Keratinocyte (primary cell): ENCODE measurements at regions not wholly inside any gene's neighbourhood (a gene's known extent, or its start where the extent isn't known, plus 50 kb on each side); places are given as distances from the start of the nearest gene placed in this dataset.

Experiments used
- EZH2 ChIP-seq: IDR thresholded peaks from one replicate; pipeline ENCODE4 v1.6.1; 2012; ENCODE audit warnings: inconsistent platforms, mild to moderate bottlenecking, low read length, moderate library complexity
- TF ChIP-seq, protein P1 (sequence below), 3 experiments: IDR thresholded peaks in 1 of 3; conservative IDR thresholded peaks in 1 of 3; optimal IDR thresholded peaks in 1 of 3; 2 replicates in 2 of 3; 3 replicates in 1 of 3; pipeline versions ENCODE3 to v1.5.1; 2011; ENCODE audit warnings: low read length in 3 of 3, mild to moderate bottlenecking in 3 of 3, moderate library complexity in 2 of 3, control low read depth in 1 of 3, inconsistent platforms in 1 of 3; ENCODE audit not compliant: insufficient read depth in 2 of 3; ENCODE audit errors: extremely low read depth in 1 of 3

- TF ChIP-seq, protein P1, sequence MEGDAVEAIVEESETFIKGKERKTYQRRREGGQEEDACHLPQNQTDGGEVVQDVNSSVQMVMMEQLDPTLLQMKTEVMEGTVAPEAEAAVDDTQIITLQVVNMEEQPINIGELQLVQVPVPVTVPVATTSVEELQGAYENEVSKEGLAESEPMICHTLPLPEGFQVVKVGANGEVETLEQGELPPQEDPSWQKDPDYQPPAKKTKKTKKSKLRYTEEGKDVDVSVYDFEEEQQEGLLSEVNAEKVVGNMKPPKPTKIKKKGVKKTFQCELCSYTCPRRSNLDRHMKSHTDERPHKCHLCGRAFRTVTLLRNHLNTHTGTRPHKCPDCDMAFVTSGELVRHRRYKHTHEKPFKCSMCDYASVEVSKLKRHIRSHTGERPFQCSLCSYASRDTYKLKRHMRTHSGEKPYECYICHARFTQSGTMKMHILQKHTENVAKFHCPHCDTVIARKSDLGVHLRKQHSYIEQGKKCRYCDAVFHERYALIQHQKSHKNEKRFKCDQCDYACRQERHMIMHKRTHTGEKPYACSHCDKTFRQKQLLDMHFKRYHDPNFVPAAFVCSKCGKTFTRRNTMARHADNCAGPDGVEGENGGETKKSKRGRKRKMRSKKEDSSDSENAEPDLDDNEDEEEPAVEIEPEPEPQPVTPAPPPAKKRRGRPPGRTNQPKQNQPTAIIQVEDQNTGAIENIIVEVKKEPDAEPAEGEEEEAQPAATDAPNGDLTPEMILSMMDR (optimal IDR thresholded peaks at IDR 0.05 in 1 of 3, IDR thresholded peaks at IDR 0.05 in 1 of 3, conservative IDR thresholded peaks at IDR 0.05 in 1 of 3; ENCODE audit: extremely low read depth in 1 of 3, insufficient read depth in 2 of 3, low read length in 3 of 3) = no peak
- TF ChIP-seq EZH2 = no peak
Measured at GRCh38 chr6:86686496-86686895, 250.8 kb upstream of the HTR1E start.
